GM18861 (cell line): ENCODE measurements at regions not wholly inside any gene's neighbourhood (a gene's known extent, or its start where the extent isn't known, plus 50 kb on each side); places are given as distances from the start of the nearest gene placed in this dataset.
"Not testable (repeated sequence)": the region's sequence is repeated elsewhere in the genome, so short reads cannot be mapped to it uniquely, and the experiment has no call there.

ENCODE experiments used
- ATAC-seq: cut with Tn5 transposase; IDR thresholded peaks from one replicate; pipeline ENCODE4 v1.9.1; 2021; ENCODE audit not compliant: unreplicated experiment

DNA sequence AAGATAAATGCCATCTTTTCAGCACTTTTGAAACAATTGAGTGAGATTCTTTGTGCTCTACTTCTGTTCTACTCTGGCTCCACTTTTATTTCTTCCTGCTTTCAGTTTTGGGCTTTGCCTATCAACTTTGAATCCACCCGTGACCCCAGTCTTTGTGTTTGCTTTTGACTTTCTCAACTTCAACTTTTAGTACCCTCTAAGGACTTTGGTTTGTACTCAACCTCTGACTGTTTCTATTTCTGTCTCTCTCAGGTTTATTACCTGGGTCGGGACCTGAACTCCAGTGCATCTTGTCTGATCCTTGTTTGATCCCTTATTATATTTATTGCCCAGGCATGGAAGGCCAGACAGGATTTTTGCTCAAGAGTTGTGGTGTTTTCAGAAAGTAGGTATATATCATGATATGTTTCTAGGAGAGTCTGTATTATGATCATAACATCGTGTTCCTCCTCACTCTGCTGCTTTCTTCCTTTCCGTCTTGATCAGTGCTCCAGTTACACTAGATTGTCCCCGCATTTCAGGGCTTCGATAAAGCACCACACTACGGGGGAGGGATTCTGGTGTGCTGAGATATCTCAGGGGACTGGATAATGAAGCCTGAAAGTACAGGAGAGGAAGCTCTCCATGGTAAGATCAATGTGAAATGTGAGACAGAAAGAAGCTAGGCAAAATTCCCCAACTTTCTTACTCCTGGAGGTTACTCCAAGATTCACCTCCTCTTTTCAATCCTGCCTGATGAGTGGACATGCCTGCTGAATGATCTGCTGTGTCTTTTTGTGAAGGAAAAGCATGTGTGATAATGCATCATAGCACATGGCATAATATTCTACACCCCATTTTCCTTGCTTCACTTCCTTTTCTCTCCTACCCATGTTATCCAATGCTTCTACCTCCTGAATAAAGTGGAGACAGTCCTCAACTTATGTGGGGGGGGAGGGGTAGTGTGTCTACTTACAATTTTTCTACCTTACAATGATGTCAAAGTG, 155.5 kb upstream of the GRIN3A start:
- no peak for ATAC-seq

DNA sequence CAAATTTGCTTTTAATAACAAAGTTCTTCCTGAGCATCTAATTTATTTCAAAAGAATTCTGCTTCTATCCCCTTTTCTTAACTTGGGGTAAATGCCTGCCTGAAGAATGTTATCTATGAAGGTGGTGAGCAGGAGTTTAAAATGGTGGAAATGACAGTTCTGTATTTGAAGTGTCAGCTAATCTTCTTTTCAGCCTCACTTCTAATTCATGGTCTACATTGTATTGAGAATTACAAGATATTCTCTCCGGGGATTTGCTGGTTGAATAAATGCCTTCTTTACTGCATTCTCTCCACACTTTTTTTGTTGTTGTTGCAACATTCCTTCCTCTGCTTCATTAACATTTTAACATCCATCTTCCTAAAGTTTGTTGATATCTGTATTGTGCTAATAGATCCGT, 143.1 kb upstream of the GRIN3A start:
- ATAC-seq, result no peak

DNA sequence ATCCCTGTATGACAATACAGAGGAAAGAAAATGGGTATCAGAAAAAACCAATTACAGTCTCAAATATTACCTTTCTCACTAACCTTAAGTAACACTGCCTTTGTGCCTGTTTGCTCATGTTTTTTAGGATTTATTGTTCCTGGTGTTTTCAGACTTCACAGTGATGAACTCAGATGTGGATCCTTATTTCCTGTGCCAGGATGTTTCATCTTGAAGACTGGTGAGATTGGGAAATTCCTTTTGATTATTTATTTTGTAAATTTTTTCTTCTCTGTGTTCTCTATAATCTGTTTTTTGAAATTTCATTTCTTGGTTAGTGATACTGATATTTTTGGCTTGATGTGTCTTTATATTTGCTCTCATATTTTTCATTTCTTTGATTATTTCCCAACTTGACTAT, 142.4 kb upstream of the GRIN3A start:
- ATAC-seq, result no peak

DNA sequence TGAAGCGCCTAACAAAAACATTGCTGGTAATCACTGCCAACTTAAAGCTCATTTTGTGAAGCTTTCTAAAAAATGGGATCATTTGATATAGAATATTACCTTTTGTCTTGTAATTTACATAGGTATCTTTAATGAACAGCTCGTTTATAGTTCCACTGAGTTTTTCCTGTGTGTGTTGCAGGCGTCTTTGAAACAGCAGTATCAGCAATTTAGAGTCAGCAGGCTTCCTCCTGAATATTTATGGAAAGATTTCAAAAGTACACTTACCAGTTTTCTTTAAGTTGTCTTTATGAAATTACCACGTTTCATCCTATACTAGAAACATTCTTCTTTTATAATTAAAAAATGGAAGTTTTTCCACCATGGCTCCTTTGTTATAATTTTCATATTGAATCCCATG, 140.3 kb upstream of the GRIN3A start:
- ATAC-seq, result no peak

DNA sequence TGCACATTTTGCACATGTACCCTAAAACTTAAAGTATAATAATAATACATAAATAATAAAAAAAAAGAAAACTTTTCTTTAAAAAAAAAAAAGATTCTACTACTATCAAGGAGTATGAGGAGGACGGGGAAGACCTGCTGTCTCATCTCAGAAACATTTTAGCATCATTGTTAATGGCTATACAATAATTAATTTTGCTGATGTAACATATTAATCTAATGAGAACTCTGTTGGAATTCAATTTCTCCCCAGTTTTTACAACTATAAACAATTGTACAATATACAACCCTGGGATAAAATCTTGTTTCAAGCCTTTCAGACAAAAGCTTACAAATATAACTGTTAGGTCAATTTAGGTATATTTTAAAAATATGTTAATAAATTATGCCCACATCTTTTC, 139.0 kb upstream of the GRIN3A start:
- no peak for ATAC-seq

DNA sequence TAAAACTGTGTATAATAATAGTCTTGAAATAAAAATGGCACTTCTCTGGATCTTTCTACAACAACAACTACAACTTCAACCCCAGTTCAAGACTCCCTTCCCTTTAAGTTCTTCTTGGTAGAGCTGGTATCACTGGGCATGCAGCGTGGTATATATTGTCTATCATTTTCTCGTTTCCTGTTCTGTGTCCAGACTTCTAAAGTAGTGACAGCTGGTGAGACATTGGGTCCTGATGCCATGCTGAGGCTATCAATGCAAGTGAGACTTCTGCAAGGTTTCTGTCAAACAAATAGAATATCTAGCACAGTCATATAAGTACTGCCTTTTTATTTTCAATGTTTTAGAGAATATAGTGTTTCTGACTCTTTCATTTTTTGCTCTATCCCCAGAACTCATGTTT, 123.0 kb upstream of the GRIN3A start:
- ATAC-seq, result no peak

DNA sequence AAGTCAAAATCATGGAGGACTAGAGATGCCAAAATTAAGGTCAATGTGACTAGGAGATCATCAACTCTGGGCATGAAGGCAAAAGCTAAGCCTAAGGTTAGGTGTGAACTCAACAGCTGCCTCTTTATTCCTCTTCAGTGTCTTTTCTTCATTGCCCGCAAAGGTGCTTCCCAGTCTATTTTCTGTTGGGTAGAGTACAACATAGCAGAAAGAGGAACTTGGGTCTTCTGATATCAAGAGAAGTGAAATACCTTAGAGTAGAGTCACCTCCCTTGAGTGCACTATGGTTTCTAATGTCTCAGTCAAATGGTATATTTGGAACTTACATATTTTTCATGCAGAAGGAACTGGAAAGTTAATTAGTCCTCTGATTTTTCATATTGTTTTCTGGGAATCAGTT, 122.5 kb upstream of the GRIN3A start:
- no peak for ATAC-seq

DNA sequence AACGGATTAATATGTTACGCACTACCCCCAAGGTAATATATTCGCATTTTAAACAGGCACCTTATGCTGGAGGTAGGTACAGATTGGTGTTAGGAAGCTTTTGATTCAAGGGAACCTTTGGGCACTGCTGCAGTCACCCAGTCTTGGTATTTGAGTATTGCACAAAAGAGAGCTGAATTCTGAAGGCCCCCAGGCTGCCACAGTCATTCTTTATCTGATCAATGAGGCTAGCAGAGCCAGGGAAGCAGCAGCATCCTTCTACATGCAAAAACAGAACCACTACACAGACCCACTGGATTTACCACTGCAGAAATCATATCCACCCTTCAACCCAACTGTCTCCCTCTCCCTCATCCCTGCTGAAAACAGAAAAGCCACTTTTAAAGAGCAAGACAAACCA, 121.2 kb upstream of the GRIN3A start:
- no peak for ATAC-seq

DNA sequence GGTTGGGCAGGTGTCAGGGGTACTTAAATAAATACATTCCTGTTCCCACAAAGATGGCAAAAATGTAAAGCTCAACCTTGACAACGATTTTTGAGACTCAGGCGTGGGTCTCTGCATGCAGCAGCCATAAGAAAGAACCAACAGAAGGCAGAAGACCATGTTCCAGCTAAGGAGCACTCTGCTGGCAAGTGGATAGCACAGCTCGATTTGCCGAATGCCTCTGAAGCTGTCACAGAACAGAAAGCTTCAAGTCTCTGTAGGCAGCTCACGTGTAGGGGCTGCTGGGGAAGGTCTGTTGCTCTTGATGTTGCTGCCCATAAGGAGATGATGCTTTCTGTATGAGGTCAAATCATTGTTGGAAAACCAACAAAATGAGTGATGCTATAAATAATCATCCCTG, 119.6 kb upstream of the GRIN3A start:
- no peak for ATAC-seq

DNA sequence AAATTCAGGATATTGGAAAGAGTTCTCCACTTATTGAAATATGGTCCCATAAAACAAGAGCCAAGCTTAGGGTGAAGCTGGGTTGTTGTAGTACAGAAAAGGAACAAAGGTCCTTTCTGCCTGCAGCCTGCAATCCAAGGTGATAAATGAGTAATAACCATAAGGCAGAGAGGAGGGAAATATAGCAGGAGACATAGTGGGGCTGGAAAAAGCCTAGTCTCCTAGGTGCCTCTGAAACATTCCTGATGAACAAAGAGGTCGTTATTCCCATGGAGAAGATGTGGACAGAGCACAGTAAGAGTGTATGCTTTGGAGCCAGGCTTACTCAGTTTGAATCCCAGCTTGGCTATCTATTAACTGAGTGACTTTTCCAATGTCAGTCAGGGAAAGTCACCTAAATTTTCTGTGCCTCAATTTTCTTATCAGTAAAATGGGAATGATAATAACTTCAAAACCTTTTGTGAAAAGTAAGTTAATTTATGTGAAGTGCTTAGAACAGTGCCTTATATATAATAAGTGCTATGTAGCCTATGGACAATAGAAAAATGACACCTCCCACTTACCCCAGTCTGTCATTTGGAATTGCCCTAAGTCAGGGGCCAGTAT, 110.8 kb upstream of the GRIN3A start:
- ATAC-seq, result no peak

DNA sequence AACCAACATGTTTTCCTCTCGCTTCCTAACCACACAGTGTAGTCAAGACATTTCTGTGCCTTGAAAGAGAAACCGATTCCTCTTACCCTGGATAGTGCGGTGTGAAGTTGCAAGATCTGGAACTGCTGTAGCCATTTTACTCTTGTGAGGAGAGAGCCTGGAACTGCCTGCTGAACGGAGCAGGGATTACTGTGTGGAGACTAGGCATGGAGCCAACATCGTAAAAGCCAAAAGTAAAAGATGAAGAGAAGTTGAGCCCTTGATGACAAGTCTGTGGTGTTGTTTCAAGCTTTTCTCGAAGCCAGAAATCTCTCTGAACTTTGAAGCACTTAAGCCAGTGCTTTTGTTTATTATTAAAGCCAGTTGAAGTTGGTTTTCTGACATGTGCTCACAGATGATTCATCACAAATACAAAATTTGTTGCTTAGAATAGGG, 110.1 kb upstream of the GRIN3A start:
- no peak for ATAC-seq

DNA sequence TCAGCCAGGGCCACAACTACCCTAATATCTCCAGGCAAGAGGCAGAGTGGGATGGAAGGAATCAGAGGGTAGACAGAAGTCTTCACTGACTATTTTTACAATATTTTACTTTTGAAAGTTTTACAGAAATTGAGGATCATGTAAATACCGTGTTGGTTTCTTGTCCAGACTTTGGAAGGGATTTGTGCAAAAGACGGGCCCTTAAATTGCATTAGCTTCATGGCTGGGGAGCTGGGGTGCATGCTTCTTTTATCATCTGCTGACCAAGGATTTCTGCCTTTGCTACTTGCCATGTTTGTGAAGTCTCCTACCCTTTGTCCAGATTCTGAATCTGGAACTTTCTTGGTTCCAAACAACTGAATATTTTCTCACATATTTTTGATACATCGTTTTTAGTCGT, 107.7 kb upstream of the GRIN3A start:
- ATAC-seq, result no peak

DNA sequence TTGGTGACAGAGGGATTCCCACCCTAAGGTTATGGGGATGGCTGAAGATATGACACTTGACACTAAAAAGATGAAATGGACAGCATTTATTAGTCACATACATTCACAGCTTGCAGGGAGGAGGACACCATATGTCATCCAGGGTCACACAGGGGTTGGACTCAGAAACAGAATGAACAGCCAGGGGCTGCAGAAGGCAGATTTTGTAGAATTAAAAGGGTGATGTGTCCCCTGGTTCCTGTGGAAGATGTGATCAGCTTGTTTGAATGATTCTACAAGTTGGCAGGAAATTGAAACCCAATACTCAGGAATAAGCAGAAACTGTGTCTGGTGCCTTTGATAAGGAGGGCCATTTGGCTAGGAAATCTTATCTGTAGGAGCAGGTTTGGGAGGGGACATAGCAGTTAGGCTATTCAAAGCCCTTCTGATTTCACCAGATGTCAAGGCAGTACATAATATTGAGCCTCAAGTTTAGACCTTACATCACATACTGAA, 102.3 kb upstream of the GRIN3A start:
- no peak for ATAC-seq

DNA sequence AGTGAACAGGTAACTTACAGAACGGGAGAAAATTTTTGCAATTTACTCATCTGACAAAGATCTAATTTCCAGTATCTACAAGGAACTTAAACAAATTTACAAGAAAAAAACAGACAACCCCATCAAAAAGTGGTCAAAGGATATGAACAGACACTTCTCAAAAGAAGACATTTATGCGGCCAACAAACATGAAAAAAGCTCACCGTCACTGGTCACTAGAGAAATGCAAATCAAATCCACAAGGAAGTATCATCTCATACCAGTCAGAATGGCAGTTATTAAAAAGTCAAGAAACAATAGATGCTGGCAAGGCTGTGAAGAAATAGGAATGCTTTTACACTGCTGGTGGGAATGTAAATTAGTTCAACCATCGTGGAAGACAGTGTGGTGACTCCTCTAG, 100.5 kb upstream of the GRIN3A start:
- ATAC-seq, result not testable (repeated sequence)

DNA sequence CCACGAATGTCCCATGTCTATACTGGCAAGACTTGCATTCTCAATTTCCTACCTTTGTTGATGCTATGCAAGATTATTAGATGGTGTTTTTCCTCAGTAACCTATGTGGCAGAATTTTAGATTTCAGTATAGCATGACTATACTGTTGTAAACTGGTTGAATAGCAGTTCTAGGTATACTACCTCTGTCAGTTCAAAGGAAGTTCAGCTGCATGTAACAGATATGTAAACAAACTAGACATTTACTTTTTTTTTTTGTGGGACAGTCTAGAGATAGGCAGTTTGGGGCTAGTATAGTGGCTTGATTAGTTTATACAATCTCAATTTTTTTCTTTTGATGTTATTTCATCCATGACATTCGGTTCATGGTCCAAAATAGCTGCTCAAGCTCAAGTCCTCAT, 97.6 kb upstream of the GRIN3A start:
- ATAC-seq, result no peak

DNA sequence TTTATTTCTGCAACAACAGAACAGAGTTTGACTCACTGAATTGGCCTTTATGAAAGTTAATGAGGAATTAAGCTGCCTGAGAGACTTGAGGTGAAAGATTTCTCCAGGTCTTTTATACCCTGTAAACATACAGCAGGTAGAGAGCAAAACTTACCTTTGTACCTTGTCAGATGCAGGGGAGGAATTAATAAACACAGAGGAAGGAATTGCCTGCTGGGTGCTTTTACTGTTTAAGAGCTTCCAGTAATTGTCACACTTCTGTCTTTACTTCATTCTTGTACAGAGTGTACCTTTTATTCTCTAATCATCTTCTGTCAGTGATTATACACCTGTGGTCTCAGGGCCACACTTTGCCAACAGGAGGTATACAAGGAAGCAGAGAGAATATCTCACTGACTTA, 94.0 kb upstream of the GRIN3A start:
- no peak for ATAC-seq

DNA sequence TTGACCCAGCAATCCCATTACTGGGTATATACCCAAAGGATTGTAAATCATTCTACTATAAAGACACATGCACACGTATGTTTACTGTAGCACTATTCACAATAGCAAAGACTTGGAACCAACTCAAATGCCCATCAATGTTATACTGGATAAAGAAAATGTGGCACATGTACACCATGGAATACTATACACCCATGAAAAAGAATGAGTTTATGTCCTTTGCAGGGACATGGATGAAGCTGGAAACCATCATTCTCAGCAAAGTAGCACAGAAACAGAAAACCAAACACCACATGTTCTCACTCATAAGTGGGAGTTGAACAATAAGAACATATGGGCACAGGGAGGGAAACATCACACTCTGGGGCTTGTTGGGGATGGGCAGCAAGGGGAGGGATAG, 83.0 kb upstream of the GRIN3A start:
- not testable (repeated sequence) for ATAC-seq

DNA sequence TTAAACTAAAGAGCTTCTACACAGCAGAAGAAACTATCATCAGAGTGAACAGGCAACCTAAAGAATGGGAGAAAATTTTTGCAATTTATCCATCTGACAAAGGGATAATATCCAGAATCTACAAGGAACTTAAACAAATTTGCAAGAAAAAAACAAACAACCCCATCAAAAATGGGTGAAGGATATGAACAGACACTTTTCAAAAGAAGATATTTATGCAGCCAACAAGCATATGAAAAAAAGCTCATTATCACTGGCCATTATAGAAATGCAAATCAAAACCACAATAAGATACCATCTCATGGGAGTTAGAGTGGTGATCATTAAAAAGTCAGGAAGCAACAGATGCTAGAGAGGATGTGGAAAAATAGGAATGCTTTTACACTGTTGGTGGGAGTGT, 82.5 kb upstream of the GRIN3A start:
- not testable (repeated sequence) for ATAC-seq

DNA sequence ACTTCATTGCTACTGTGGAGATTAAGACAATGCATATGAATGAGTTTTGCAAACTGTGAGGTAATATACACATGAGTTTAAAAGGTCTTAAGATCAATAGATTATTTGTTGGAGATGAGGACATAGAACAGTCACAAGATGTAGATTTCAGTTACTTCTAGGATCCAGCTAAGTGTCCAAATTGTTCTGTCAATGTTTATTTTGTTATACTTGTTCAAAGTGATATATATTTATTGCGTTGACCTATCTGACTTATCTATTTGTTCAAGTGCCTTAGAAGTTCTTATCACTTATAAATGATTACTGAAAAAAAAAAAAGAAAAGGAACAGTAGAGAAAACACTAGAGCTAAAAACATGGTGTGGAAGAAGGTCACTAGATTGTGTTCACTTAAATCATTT, 75.6 kb upstream of the GRIN3A start:
- no peak for ATAC-seq

DNA sequence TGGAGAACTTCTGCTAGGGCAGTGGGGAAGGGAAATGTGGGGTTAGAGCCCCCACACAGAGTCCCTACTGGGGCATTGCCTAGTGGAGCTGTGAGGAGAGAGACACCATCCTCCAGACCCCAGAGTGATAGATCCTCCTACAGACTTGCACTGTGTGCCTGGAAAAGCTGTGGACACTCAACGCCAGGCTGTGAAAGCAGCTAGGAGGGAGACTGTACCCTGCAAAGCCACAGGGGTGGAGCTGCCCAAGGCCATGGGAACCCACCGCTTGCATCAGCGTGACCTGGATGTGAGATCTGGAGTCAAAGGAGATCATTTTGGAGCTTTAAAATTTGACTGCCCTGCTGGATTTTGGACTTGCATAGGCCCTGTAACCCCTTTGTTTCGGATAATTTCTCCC, 69.4 kb upstream of the GRIN3A start:
- ATAC-seq, result not testable (repeated sequence)

DNA sequence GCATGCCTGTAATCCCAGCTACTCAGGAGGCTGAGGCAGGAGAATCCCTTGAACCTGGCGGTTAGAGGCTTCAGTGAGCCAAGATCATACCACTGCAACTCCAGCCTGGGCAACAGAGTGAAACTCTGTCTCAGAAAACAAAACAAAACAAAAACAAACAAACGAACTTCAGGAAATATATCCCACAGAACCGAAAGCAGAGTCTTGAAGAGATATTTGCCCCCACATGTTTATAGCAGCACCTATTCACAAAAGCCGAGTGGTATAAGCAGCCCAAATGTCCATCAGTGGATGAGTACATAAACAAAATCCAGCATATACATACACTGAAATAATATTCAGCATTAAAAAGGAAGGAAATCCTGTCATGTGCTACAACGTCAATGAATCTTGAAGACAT, 57.6 kb upstream of the GRIN3A start:
- no peak for ATAC-seq

DNA sequence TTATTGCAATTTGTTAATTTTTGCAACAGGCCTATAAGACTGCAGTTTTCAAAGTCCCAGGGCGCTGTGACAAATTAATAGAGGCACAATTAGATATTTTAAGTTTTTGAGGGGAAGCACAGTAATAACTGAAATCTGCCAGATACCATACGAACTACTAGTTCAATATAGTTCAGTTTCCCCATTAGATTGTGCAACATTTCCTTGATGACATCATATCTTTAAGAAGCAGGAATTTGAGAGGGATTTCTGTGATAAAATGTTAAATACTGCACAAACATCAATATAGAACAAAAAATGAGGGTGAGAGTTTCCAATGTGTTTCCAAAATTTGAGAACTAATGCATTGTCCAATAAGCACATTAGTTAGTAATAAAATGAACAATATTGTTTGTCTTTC, 56.7 kb upstream of the GRIN3A start:
- no peak for ATAC-seq
